Dedifferentiated amniotic fluid mesenchymal stem cell (primary cell): ENCODE measurements at regions not wholly inside any gene's neighbourhood (a gene's known extent, or its start where the extent isn't known, plus 50 kb on each side); places are given as distances from the start of the nearest gene placed in this dataset.
"Not testable (repeated sequence)": the region's sequence is repeated elsewhere in the genome, so short reads cannot be mapped to it uniquely, and the experiment has no call there.

ENCODE experiments used
- DNase-seq: peaks from one replicate; pipeline ENCODE4 v3.0.0-alpha.2; 2016; ENCODE audit errors: extremely low spot score

DNA sequence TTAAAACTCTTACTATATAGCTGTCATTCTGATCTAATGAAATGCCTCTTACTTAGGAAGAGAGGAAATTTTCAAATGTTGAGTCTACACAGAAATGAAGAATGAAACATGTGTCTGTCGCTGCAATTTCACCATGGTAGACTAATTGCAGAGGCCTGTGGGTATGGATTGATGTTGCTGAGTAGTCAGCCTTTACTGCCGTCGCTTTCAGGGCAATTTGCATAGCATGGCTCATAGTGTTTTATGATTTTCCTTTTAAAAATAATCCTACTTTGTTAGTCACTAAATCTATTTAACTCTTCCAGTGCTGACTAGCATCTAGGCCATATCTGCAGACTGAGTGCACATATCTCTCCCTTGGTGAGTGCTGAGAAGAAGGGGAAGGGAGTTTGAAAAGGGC is 819.2 kb downstream of the SATB2 start:
- no peak for DNase-seq

DNA sequence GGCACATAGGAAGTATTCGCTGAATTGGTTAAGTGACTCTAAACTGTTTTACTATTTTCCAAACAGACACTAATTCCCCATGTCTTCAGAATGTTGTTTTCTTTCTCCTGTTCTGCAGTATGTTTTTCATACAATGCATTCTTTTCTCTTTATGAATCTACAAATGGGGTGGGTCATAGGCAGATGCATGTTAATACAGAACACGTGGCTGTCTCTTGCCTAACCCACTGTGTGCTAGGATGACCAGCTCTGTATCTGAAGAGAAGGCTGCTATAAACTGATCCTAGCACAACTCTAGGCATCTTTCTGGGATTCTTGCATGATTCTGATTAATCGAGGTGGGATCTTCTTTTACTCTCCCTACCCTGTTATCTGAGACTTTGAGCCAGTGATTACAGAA is 826.0 kb downstream of the PLCL1 start:
- DNase-seq = no peak

- no peak for DNase-seq
Observed at GRCh38 chr2:198628596-198628995, 824.2 kb downstream of the PLCL1 start.

DNA sequence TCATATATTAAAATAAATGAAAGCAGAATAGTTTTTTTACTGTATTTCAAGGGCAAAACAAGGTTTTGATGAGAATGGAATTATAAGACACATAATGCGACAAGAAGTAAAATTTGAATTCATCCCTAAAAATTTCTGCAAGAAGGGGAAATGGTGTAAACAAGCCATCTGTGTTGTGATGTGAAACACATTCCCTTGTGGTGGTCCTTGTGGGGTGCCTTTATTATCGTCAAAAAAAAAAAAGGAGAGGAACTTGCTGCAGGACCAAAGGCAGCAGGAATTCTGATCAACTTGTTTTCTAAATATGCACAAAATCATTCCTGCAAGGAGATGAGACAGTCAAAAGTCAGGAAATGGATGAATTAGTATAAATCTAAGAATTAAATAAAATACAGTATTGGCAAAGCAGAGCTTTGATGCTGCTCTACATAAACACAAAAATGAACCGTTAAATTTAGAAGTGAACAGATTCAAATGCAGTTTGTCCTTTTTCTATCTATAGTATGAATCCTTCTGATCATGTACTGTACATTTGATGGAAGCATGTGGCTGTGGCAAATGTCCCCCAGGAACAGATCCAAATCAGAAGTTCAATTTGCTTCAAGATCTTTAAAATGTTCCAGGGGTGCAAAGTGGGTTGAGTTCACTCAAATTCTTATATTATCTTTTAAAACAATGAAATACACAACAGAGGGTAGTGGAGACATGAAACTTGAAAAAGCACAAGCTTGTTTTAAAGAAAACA is 818.8 kb downstream of the PLCL1 start:
- no peak for DNase-seq

- DNase-seq = peak; percentile 26
Observed at GRCh38 chr2:198615972-198616371, 811.6 kb downstream of the PLCL1 start.

DNA sequence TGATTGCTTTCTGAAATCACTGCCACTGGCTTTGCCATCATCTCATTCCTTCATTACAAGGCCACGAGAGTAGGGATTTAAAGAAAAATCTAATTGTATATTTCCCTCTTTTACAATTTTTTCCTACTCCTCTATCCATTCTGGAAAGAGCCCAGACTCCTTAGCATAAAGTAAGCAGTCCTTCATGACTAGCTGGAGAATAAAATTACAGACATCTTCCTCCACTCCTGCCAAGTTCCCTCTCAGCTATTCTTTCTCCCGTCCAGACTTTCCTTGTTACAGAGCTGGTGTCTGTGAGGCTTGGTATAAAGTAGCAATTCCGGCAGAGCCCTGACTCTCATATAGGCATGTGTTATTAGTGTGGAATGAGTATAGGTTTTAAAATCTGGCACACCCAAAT is 806.8 kb downstream of the PLCL1 start:
- no peak for DNase-seq

DNA sequence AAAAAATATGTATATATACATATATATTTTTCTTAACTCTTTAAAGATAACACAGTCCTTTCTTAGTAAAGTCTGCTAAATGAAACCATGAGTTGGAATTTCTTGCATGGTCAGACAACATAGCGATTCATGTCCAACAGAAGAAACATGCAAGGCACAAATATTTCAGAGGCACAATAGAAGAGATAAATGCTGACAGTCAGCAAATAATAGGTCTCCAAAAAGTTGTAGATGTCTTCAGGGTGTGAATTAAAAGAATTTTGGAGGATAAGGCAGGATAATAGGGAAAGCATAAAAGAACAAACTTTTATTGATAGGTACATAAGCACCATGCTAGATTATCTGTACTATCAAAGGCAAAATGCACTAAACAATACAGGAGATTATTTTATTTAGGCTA is 800.2 kb downstream of the PLCL1 start:
- DNase-seq = no peak

- DNase-seq = not testable (repeated sequence)
Observed at GRCh38 chr2:198602986-198603385, 798.6 kb downstream of the PLCL1 start.

- no peak for DNase-seq
Observed at GRCh38 chr2:198597648-198598047, 793.3 kb downstream of the PLCL1 start.

DNA sequence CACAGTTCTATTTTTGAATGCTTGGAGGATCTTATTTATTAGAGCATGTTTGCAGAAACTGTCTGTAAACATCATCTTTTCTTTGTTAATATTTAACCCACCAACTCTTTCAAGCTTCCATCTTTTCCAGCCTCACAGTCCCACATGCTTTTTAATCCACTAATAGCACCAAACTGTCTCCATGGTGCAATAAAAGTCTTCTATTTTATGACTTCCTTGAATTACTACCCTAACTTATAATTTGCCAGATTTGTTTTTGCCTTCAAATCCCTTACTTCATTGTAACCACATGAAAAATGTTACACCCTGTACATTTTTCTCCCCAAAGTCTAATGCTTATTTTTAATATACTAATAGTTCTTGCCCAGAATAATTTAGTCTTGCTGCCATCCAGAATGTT is 792.6 kb downstream of the PLCL1 start:
- DNase-seq = no peak

DNA sequence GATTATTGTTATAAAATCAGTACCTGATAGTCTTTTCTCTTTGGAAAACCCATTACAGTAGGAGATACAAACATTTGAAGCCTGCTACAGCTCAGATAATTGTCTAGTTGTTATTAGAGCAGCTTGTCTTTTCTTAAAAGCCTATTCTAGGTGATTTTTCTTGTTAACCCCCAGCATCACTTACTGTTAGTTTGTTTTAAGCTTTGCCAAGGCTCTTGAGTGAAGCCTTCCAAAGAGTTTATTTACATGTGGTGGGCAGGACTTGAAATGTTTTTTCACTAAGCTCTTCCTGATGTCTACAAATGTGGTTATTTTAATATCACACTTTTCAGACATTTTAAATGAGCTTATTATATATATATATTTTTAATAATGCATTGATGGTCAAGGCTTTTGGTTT is 791.3 kb downstream of the PLCL1 start:
- DNase-seq = no peak

DNA sequence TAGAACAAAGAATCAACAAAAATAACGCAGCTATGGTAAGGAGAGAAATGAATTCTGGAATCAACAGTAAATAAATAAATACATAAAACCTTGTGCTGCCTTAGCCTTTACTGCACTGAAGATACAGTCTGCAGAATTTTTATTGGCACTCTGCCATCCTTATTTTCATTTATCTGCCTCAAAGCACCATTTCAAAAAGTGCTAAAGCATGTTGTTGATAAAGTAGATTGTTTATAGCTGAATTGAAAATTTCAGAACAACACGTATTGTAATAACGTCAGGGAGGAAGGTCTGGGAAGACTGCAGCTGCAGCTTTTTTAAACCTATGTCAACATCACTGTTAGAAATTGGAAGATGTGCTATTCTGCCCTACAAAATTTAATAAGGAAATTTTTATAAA is 787.2 kb downstream of the PLCL1 start:
- no peak for DNase-seq

DNA sequence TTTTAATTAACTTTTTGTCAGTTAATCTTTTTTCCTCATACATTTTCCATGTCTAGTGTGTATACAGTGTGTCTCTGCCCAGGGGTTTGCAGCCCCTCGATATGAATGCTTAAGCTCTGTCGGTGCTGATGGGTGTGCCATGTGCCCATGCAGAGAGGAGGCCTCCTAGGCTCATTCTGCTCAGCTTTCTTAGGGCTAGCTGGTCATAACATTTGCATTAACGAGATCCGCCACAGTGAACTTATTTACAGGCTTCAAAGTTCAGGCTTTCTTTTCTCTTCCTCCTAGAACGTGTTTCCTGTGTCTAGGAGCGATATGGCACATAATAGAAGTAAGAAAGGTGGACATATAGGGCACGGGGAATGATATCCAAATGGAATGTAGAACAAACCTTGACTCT is 783.3 kb downstream of the PLCL1 start:
- no peak for DNase-seq

- DNase-seq = no peak
Observed at GRCh38 chr2:198587240-198587639, 782.8 kb downstream of the PLCL1 start.

- DNase-seq = no peak
Observed at GRCh38 chr2:198571393-198571792, 767.0 kb downstream of the PLCL1 start.

- no peak for DNase-seq
Observed at GRCh38 chr2:198558176-198558575, 753.8 kb downstream of the PLCL1 start.

GRCh38 chr2:198546122-198546521 is 741.7 kb downstream of the PLCL1 start:
- no peak for DNase-seq

- no peak for DNase-seq
Observed at GRCh38 chr2:198545411-198545810, 741.0 kb downstream of the PLCL1 start.

DNA sequence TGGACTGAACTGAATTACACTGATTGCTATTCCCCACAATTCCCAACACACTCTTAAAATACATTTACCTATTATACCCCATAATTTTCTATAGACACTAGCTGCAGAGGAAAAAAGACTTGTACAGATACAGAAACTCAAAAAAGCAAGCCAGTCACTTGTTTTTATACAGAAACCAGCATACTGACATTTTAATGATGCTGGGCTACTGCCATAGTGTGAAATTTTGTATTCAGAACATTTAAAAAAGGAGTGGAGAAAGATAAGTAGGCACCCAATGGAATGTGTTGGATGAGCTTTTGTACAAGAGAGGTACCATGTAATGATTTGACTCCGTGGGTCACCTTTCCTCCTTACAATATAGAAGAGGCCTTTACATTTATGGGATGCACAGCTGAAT is 740.1 kb downstream of the PLCL1 start:
- no peak for DNase-seq

DNA sequence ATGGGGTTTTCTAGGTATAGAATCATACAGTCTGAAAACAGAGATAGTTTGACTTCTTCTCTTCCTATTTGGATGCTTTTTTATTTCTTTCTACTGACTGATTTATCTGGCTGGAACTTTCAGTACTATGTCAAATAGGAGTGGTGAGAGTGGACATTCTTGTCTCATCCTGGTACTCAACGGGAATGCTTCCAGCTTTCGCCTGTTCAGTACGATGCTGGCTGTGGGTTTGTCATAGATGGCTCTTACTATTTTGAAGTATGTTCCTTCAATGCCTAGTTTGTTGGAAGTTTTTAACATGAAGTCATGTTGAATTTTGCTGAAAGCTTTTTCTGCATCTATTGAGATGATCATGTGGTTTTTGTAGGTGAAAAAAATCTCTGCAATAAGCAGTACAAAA is 730.4 kb downstream of the PLCL1 start:
- DNase-seq = no peak

DNA sequence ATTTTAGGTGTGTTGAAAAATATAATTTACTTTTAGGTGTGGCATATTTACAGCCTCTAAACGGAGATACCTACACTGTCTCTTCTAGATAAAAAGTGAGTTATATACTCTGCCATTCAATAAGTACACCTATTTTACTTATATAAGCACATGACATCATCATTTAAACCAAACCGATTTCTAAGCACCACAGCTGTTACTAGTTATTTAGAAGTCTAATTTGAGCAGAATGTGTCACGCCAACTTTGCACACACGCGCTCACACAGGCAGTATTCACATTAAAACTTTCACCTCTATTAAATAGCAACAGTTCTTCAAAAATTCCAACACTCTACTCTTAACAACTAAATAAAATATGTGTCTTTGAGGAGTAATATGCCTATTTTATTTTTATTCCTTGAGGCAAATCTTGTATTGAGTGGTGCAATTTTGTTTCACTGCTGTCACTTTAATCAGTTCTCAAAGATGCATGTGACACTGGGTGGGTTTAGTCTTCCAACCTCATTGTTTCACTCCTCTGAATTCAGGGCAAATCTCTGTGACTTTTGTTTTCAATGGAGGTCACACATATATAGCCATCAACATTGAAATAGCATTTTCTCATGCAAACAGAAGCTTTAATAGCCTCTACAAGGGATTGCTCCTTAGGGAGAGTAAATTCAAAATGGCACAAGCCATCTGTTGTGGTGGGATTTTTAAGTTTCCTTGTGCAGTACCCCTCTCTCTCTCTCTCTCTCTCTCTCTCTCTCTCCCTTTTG is 721.0 kb downstream of the PLCL1 start:
- DNase-seq = no peak

DNA sequence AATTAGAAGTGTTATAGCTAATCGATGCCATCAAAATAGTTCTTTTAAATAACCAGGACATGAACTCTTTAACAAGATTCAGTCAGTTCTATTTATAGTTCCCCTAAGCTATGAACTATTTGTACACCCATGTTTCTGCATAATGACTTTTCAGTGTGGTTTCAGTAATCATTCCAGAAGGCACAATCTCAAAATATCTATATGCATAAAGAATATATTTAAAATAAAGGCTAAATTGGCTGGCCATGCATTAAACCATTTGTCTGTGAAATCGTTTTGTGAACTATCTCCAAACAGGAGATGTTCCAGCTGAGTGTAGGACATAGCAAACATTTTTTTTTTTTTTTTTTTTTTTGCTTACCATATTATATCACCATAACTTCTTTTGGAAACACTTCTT is 719.3 kb downstream of the PLCL1 start:
- no peak for DNase-seq

- no peak for DNase-seq
Observed at GRCh38 chr2:198518935-198519334, 714.5 kb downstream of the PLCL1 start.

GRCh38 chr2:198517976-198518375 is 713.6 kb downstream of the PLCL1 start:
- no peak for DNase-seq
